ENCODE measurements at regions not wholly inside any gene's neighbourhood (a gene's known extent, or its start where the extent isn't known, plus 50 kb on each side); places are given as distances from the start of the nearest gene placed in this dataset.

DNA sequence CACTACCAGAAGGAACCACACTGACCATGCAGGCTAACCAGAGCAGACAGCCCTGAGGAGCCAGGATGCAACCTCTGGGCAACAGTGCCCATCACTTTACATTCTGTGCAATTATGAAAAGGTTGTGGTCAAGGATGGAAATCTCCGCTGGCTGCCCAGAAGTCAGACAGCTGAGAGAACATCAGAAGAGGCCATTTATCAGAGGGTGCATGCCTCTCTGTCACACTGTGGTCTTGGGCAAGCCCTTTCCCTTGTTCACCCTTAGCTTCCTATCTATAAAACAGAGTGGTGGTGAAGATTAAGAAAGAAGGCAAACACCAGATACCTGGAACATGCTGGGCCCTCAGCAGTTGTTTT, 120.7 kb upstream of the GDF10 start:
- no peak for TF ChIP-seq POLR2A (IDR thresholded peaks at IDR 0.05)
- TF ChIP-seq CTCF (IDR thresholded peaks at IDR 0.05), result no peak
